ENCODE measurements at regions not wholly inside any gene's neighbourhood (a gene's known extent, or its start where the extent isn't known, plus 50 kb on each side); places are given as distances from the start of the nearest gene placed in this dataset.

DNA sequence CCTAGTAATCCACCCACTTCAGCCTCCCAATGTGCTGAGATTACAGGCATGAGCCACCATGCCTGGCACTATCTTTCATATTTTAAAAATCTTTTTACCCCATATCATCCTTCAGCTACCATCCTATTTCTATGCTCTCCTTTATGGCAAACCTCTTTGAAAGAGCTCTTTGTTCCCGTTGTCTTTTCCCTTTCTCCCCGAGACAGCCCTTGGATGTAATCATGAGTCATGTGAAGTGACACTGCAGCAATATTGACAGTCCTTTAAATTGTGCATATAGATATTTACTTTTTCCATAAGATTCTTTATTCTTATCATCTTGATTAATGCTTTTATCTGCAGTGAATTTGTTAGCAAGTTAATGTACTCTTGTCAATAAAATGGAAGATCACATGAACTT lies 286.6 kb downstream of the ANKRD7 start:
- TF ChIP-seq, protein P1, sequence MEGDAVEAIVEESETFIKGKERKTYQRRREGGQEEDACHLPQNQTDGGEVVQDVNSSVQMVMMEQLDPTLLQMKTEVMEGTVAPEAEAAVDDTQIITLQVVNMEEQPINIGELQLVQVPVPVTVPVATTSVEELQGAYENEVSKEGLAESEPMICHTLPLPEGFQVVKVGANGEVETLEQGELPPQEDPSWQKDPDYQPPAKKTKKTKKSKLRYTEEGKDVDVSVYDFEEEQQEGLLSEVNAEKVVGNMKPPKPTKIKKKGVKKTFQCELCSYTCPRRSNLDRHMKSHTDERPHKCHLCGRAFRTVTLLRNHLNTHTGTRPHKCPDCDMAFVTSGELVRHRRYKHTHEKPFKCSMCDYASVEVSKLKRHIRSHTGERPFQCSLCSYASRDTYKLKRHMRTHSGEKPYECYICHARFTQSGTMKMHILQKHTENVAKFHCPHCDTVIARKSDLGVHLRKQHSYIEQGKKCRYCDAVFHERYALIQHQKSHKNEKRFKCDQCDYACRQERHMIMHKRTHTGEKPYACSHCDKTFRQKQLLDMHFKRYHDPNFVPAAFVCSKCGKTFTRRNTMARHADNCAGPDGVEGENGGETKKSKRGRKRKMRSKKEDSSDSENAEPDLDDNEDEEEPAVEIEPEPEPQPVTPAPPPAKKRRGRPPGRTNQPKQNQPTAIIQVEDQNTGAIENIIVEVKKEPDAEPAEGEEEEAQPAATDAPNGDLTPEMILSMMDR (IDR thresholded peaks at IDR 0.05; ENCODE audit: partially characterized antibody, unreplicated experiment) = no peak
- H3K36me3 Mint-ChIP-seq (ENCODE audit: unreplicated experiment) = no peaks in the 10 kb centered on the region
- DNase-seq = no peak
- H3K4me1 Mint-ChIP-seq (ENCODE audit: low read depth, unreplicated experiment) = no peaks in the 10 kb centered on the region
- no peaks in the 10 kb centered on the region for H3K27me3 Mint-ChIP-seq (ENCODE audit: unreplicated experiment)
- H3K9me3 Mint-ChIP-seq (ENCODE audit: unreplicated experiment) = no peaks in the 10 kb centered on the region
- no peak overlapping the region for H3K27ac Mint-ChIP-seq (ENCODE audit: unreplicated experiment)
- H3K4me3 Mint-ChIP-seq (ENCODE audit: unreplicated experiment) = no peak overlapping the region

DNA sequence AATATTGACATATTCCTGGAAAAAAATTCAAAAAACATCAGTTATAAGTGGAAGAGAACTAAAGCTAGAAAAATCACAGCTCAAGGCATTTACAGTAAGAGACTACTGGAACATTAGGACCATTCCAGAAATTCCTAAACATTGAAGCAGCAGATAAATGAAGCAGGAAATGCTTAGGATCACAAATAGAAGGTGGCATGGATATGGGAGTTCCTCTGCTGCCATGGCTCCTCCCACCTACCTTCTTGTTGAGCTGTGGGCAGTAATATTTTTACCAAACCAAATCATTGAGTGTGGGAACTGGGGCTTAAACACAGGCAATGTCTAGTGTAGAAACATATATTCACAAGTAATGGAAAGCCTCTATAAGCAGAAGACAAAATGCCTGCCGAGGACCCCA lies 292.8 kb downstream of the ANKRD7 start:
- Mint-ChIP-seq H3K4me3 (ENCODE audit: unreplicated experiment) (no peak overlapping the region), H3K27me3 (ENCODE audit: unreplicated experiment) (no peaks in the 10 kb centered on the region), H3K4me1 (ENCODE audit: low read depth, unreplicated experiment) (no peaks in the 10 kb centered on the region), H3K36me3 (ENCODE audit: unreplicated experiment) (no peaks in the 10 kb centered on the region), H3K27ac (ENCODE audit: unreplicated experiment) (no peak overlapping the region), H3K9me3 (ENCODE audit: unreplicated experiment) (no peaks in the 10 kb centered on the region)
- no peak for DNase-seq
- TF ChIP-seq, protein P1 (IDR thresholded peaks at IDR 0.05; ENCODE audit: partially characterized antibody, unreplicated experiment) = no peak

DNA sequence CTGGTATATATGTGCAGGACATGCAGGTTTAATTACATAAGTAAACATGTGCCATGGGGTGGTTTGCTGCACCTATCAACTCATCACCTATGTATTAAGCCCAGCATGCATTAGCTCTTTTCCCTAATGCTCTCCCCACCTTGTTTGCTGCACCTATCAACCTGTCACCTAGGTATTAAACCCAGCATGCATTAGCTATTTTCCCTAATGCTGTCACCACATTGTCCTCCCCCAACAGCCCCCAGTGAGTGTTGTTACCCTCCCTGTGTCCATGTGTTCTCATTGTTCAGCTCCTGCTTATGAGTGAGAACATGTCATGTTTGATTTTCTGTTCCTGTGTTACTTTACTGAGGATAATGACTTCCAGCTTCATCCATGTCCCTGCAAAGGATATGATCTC lies 300.5 kb downstream of the ANKRD7 start:
- Mint-ChIP-seq H3K36me3 (ENCODE audit: unreplicated experiment) (no peaks in the 10 kb centered on the region), H3K9me3 (ENCODE audit: unreplicated experiment) (no peaks in the 10 kb centered on the region), H3K27me3 (ENCODE audit: unreplicated experiment) (no peaks in the 10 kb centered on the region), H3K4me3 (ENCODE audit: unreplicated experiment) (no peak overlapping the region), H3K27ac (ENCODE audit: unreplicated experiment) (no peak overlapping the region), H3K4me1 (ENCODE audit: low read depth, unreplicated experiment) (no peaks in the 10 kb centered on the region)
- DNase-seq = no peak
- TF ChIP-seq, protein P1 (IDR thresholded peaks at IDR 0.05; ENCODE audit: partially characterized antibody, unreplicated experiment) = no peak

DNA sequence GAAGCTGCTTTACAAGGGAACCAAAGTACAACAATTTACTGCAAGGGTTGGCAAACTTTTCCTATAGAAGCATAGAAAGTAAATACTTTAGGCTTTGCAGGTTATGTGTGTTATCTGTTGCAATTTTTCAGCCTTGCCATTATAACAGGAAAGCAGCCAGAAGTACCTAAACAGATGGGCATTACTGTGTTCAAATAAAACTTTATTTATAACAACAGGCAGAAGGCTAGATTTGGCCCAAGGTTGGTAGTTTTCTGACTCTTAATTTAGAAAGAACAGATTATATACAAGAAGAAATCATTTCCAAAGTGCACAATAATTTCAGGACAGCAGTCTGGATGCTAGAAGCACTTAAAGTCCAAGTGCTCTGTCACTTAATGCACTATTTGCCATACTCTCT lies 307.1 kb downstream of the ANKRD7 start:
- H3K27me3 Mint-ChIP-seq (ENCODE audit: unreplicated experiment) = no peaks in the 10 kb centered on the region
- TF ChIP-seq, protein P1 (IDR thresholded peaks at IDR 0.05; ENCODE audit: partially characterized antibody, unreplicated experiment) = no peak
- no peak overlapping the region for H3K4me3 Mint-ChIP-seq (ENCODE audit: unreplicated experiment)
- H3K4me1 Mint-ChIP-seq (ENCODE audit: low read depth, unreplicated experiment) = peaks cover 3% of the 10 kb centered on the region
- no peaks in the 10 kb centered on the region for H3K36me3 Mint-ChIP-seq (ENCODE audit: unreplicated experiment)
- no peak for DNase-seq
- no peaks in the 10 kb centered on the region for H3K9me3 Mint-ChIP-seq (ENCODE audit: unreplicated experiment)
- no peak overlapping the region for H3K27ac Mint-ChIP-seq (ENCODE audit: unreplicated experiment)

DNA sequence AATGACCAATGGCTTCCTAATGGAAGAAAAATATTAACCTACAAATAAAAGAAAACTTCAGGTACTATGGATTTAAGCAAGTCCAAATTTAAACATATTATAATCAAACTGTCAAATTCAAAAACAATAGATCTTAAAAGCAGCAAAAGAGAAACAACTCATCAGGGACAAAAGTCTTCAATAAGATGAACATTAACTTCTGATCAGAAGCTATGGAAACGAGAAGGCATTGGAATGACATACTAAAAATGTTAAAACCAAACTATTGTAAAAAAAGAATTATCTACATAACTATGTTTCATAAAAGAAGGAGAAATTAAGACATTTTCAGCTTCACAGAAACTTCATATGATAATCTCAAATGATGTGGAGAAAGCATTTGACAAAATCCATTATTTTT lies 334.7 kb downstream of the ANKRD7 start:
- TF ChIP-seq, protein P1 (IDR thresholded peaks at IDR 0.05; ENCODE audit: partially characterized antibody, unreplicated experiment) = no peak
- H3K4me3 Mint-ChIP-seq (ENCODE audit: unreplicated experiment) = no peak overlapping the region

More for the DNA sequence above, 334.7 kb downstream of the ANKRD7 start:
- no peaks in the 10 kb centered on the region for H3K36me3 Mint-ChIP-seq (ENCODE audit: unreplicated experiment)
- no peaks in the 10 kb centered on the region for H3K27me3 Mint-ChIP-seq (ENCODE audit: unreplicated experiment)
- no peak for DNase-seq
- no peaks in the 10 kb centered on the region for H3K9me3 Mint-ChIP-seq (ENCODE audit: unreplicated experiment)
- H3K27ac Mint-ChIP-seq (ENCODE audit: unreplicated experiment) = no peak overlapping the region
- no peaks in the 10 kb centered on the region for H3K4me1 Mint-ChIP-seq (ENCODE audit: low read depth, unreplicated experiment)

All from glutamatergic neuron (in vitro differentiated cells).